Natural killer cell treated with Interleukin-12 subunit alpha and Interleukin-12 subunit beta and Interleukin-15 and Interleukin-18, amount 100 ng/mL, for 72 hours (primary cell): ENCODE measurements at regions not wholly inside any gene's neighbourhood (a gene's known extent, or its start where the extent isn't known, plus 50 kb on each side); places are given as distances from the start of the nearest gene placed in this dataset.
A peak's percentile ranks its signal among the peaks of the same experiment; 100 is the strongest.
"Not testable (repeated sequence)": the region's sequence is repeated elsewhere in the genome, so short reads cannot be mapped to it uniquely, and the experiment has no call there.

Experiments used
- ATAC-seq, 2 donors: fragments of 150-1000 bp; cut with Tn5 transposase in 1 of 2; sonication (Bioruptor Pico), chemical (Tn5 transposase) in 1 of 2; 2 replicates each; pipeline ENCODE4 v1.10.0; 2021
- DNase-seq: peaks from one replicate; pipeline ENCODE4 v3.0.0; 2022; ENCODE audit warnings: low spot score
- H3K27ac Mint-ChIP-seq, 2 donors: 1 replicate in 1 of 2; 2 replicates in 1 of 2; pipeline ENCODE4 v1.8.0; 2022; ENCODE audit warnings: mixed read lengths in 2 of 2, mild to moderate bottlenecking in 1 of 2, moderate library complexity in 1 of 2
- H3K27me3 Mint-ChIP-seq, 2 donors: 1 replicate in 1 of 2; 2 replicates in 1 of 2; pipeline ENCODE4 v1.8.0; 2022; ENCODE audit warnings: mixed read lengths in 2 of 2
- H3K36me3 Mint-ChIP-seq: one replicate; pipeline ENCODE4 v1.8.0; 2022; ENCODE audit warnings: mixed read lengths
- H3K4me1 Mint-ChIP-seq, 2 donors: 1 replicate in 1 of 2; 2 replicates in 1 of 2; pipeline ENCODE4 v1.8.0; 2022; ENCODE audit warnings: low read depth in 2 of 2, mixed read lengths in 2 of 2, mild to moderate bottlenecking in 1 of 2
- H3K4me3 Mint-ChIP-seq: one replicate; pipeline ENCODE4 v1.8.0; 2022; ENCODE audit warnings: mixed read lengths
- H3K9me3 Mint-ChIP-seq: 2 replicates; pipeline ENCODE4 v1.8.0; 2022; ENCODE audit warnings: mixed read lengths

GRCh38 chr5:167918813-167919483 lies 372.5 kb upstream of the WWC1 start:
- no peak overlapping the region for H3K27ac Mint-ChIP-seq
- no peaks in the 10 kb centered on the region for H3K36me3 Mint-ChIP-seq
- ATAC-seq, result no peak
- no peak overlapping the region for H3K4me3 Mint-ChIP-seq
- H3K4me1 Mint-ChIP-seq, result no peaks in the 10 kb centered on the region
- no peak for DNase-seq
- peaks cover 7% of the 10 kb centered on the region for H3K9me3 Mint-ChIP-seq
- H3K27me3 Mint-ChIP-seq, result peaks cover 0 to 5% of the 10 kb centered on the region in 2 donors

DNA sequence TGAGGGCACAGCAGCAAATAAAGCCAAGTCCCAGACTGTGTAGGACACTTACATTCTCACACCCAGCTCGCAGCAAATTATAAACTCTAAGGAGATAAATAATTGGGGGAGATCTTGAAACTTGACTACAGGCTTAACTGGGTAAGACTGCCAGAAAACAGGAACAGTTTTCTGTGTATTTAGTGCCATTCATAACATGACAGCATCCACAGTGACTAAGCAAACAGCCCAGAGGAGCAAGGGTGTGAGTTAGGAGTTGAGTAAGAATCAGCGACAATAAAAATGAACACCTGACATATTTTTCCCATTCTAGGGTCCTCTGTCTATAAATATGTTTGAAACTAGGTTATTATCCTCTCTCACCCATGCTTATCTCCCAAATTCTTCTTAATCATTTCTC lies 370.9 kb upstream of the WWC1 start:
- Mint-ChIP-seq H3K4me3 (no peak overlapping the region), H3K9me3 (peaks cover 8% of the 10 kb centered on the region), H3K27me3 (peaks cover 0 to 3% of the 10 kb centered on the region in 2 donors), H3K27ac (no peak overlapping the region), H3K36me3 (no peaks in the 10 kb centered on the region), H3K4me1 (no peaks in the 10 kb centered on the region)
- ATAC-seq (no peak), DNase-seq (no peak)

DNA sequence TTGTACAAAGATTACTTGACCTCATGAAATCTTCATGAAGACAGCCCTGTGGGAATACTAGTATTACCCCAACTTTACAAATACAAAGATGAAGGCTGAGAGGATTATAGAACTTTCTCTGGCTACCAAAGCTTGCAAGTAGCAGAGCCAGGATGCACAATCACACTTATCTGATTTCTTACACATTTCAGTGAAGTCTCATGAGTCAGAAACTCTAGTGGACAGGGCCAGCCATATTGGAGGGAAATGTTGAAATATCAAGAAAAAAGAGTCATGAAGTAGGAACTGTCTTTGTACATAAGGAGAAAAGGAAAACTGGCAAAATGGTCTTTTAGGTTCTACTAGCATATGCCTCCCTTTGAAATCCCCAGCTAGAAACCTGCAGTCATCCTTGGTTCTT lies 369.6 kb upstream of the WWC1 start:
- peaks cover 10% of the 10 kb centered on the region for H3K9me3 Mint-ChIP-seq
- DNase-seq (no peak), ATAC-seq (no peak)
- no peaks in the 10 kb centered on the region for H3K4me1 Mint-ChIP-seq
- no peak overlapping the region for H3K4me3 Mint-ChIP-seq
- H3K27me3 Mint-ChIP-seq, result peaks cover 0 to 3% of the 10 kb centered on the region in 2 donors
- no peak overlapping the region for H3K27ac Mint-ChIP-seq
- no peaks in the 10 kb centered on the region for H3K36me3 Mint-ChIP-seq

GRCh38 chr5:167923396-167923795 lies 368.0 kb upstream of the WWC1 start:
- H3K4me3 Mint-ChIP-seq, result no peak overlapping the region
- H3K4me1 Mint-ChIP-seq, result no peaks in the 10 kb centered on the region
- H3K27ac Mint-ChIP-seq, result no peak overlapping the region
- H3K36me3 Mint-ChIP-seq, result no peaks in the 10 kb centered on the region
- ATAC-seq (no peak), DNase-seq (no peak)
- peaks cover 0 to 3% of the 10 kb centered on the region in 2 donors for H3K27me3 Mint-ChIP-seq
- H3K9me3 Mint-ChIP-seq, result peaks cover 10% of the 10 kb centered on the region

DNA sequence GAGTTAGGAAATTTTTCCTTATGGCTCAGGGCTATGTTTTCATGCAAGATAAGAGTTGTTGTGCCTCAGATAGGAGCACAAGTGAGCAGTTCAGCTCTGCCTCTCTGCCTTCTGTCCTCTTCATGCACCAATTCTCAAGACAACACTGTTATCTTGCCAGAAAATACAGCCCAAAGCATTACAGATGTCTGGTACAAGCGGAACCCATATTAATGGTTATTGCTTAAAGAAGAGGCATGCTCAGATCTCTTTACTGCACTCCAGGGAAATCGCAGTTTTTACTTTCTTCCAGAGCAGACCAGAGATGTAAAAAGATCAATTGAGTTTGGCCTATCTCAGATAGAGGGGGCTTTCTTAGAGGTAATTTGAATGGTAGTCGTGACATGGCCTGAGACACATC lies 361.6 kb upstream of the WWC1 start:
- H3K27ac Mint-ChIP-seq, result no peak overlapping the region
- no peak overlapping the region for H3K4me3 Mint-ChIP-seq
- DNase-seq (no peak), ATAC-seq (no peak)
- no peaks in the 10 kb centered on the region for H3K27me3 Mint-ChIP-seq
- H3K36me3 Mint-ChIP-seq, result no peaks in the 10 kb centered on the region
- H3K4me1 Mint-ChIP-seq, result no peaks in the 10 kb centered on the region
- peaks cover 4% of the 10 kb centered on the region for H3K9me3 Mint-ChIP-seq

GRCh38 chr5:167934551-167934971 lies 356.9 kb upstream of the WWC1 start:
- no peak for DNase-seq
- peak in 1 of 2 donors; percentile 55 for ATAC-seq
- H3K4me1 Mint-ChIP-seq, result peaks cover 0 to 4% of the 10 kb centered on the region in 2 donors
- no peak overlapping the region for H3K27ac Mint-ChIP-seq
- no peaks in the 10 kb centered on the region for H3K9me3 Mint-ChIP-seq
- H3K4me3 Mint-ChIP-seq, result no peak overlapping the region
- H3K36me3 Mint-ChIP-seq, result no peaks in the 10 kb centered on the region
- H3K27me3 Mint-ChIP-seq, result peaks cover 0 to 10% of the 10 kb centered on the region in 2 donors

DNA sequence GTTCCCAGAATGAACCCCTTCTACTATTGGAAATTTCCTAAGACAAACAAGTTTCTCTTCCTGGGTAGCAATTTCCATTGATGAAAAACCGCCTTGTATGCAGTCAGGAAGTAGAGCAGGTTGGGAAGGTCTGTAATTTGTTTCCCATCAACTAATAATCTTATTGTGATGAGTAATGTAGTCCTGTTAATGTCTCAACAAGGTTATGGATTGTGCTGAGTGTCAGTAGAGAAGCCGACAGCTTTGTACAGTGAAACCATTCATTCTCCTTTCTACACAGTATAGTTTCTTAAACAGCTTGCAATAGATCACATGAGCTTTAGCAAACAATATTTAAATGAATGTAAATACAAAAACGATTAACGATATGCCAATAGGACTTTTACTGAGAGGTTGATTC lies 355.4 kb upstream of the WWC1 start:
- Mint-ChIP-seq H3K4me1 (peaks cover 0 to 4% of the 10 kb centered on the region in 2 donors), H3K4me3 (no peak overlapping the region), H3K27ac (no peak overlapping the region), H3K9me3 (no peaks in the 10 kb centered on the region), H3K27me3 (peaks cover 0 to 10% of the 10 kb centered on the region in 2 donors), H3K36me3 (no peaks in the 10 kb centered on the region)
- no peak for DNase-seq
- ATAC-seq, result no peak

GRCh38 chr5:167936944-167937634 lies 354.4 kb upstream of the WWC1 start:
- no peaks in the 10 kb centered on the region for H3K36me3 Mint-ChIP-seq
- no peaks in the 10 kb centered on the region for H3K9me3 Mint-ChIP-seq
- H3K27ac Mint-ChIP-seq, result no peak overlapping the region
- peaks cover 0 to 4% of the 10 kb centered on the region in 2 donors for H3K4me1 Mint-ChIP-seq
- DNase-seq (no peak), ATAC-seq (no peak)
- peaks cover 0 to 10% of the 10 kb centered on the region in 2 donors for H3K27me3 Mint-ChIP-seq
- no peak overlapping the region for H3K4me3 Mint-ChIP-seq

- H3K27me3 Mint-ChIP-seq, result peaks cover 0 to 10% of the 10 kb centered on the region in 2 donors
- DNase-seq, result no peak
- no peak overlapping the region for H3K4me3 Mint-ChIP-seq
- no peak overlapping the region for H3K27ac Mint-ChIP-seq
- peaks cover 0 to 4% of the 10 kb centered on the region in 2 donors for H3K4me1 Mint-ChIP-seq
- H3K36me3 Mint-ChIP-seq, result no peaks in the 10 kb centered on the region
- no peak for ATAC-seq
- H3K9me3 Mint-ChIP-seq, result no peaks in the 10 kb centered on the region
Observed at GRCh38 chr5:167937635-167937998, 353.8 kb upstream of the WWC1 start.

GRCh38 chr5:167939686-167940085 lies 351.8 kb upstream of the WWC1 start:
- Mint-ChIP-seq H3K4me3 (no peak overlapping the region), H3K27ac (no peak overlapping the region), H3K9me3 (no peaks in the 10 kb centered on the region), H3K4me1 (peaks cover 0 to 4% of the 10 kb centered on the region in 2 donors), H3K36me3 (no peaks in the 10 kb centered on the region), H3K27me3 (peaks cover 0 to 10% of the 10 kb centered on the region in 2 donors)
- no peak for ATAC-seq
- DNase-seq, result no peak

DNA sequence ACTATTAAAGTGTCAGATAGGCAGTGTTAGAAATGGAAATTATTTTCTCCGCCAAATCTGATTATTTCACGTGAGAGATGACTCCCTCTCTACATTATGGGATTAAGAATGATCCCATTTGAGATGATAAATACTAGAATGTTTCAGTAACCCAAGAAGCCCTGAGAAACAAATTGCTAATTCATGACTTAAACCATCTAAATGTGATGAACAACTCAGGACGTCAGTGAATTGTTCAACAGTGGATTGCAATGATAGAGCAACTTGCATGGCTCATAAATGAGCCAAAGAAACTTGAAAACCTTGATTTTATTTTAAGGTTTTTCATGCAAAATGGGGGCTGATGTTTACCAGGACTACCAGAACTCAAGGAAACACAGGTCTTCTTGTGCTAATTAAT lies 350.5 kb upstream of the WWC1 start:
- DNase-seq, result no peak
- H3K4me1 Mint-ChIP-seq, result peaks cover 0 to 4% of the 10 kb centered on the region in 2 donors
- H3K36me3 Mint-ChIP-seq, result no peaks in the 10 kb centered on the region
- H3K27me3 Mint-ChIP-seq, result peaks cover 0 to 10% of the 10 kb centered on the region in 2 donors
- no peaks in the 10 kb centered on the region for H3K9me3 Mint-ChIP-seq
- no peak overlapping the region for H3K27ac Mint-ChIP-seq
- no peak overlapping the region for H3K4me3 Mint-ChIP-seq
- ATAC-seq, result no peak

DNA sequence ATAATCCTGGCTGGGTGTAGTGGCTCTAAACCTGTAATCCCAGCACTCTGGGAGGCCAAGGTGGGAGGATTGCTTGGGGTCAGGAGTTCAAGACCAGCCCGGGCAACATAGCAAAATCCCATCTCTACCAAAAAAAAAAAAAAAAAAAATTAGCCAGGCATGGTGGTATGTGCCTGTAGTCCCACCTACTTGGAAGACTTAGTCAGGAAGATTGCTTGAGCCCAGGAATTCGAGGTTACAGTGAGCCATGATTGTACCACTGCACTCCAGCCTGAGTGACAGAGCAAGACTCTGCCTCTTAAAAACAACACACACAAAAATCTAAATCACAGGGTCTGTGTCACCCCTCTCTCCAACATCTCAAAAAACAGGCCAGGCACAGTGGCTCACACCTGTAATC lies 349.9 kb upstream of the WWC1 start:
- not testable (repeated sequence) for DNase-seq, H3K27me3 Mint-ChIP-seq, ATAC-seq, H3K4me3 Mint-ChIP-seq, H3K27ac Mint-ChIP-seq, H3K4me1 Mint-ChIP-seq, H3K9me3 Mint-ChIP-seq, H3K36me3 Mint-ChIP-seq

- ATAC-seq (no peak), DNase-seq (no peak)
- no peaks in the 10 kb centered on the region for H3K36me3 Mint-ChIP-seq
- no peaks in the 10 kb centered on the region for H3K4me1 Mint-ChIP-seq
- H3K4me3 Mint-ChIP-seq, result no peak overlapping the region
- peaks cover 0 to 1% of the 10 kb centered on the region in 2 donors for H3K27me3 Mint-ChIP-seq
- H3K27ac Mint-ChIP-seq, result no peak overlapping the region
- H3K9me3 Mint-ChIP-seq, result no peaks in the 10 kb centered on the region
Observed at GRCh38 chr5:167943343-167943742, 348.1 kb upstream of the WWC1 start.

- ATAC-seq (no peak), DNase-seq (no peak)
- H3K36me3 Mint-ChIP-seq, result no peaks in the 10 kb centered on the region
- no peak overlapping the region for H3K4me3 Mint-ChIP-seq
- no peaks in the 10 kb centered on the region for H3K9me3 Mint-ChIP-seq
- no peaks in the 10 kb centered on the region for H3K27me3 Mint-ChIP-seq
- H3K4me1 Mint-ChIP-seq, result no peaks in the 10 kb centered on the region
- H3K27ac Mint-ChIP-seq, result no peak overlapping the region
Observed at GRCh38 chr5:167944121-167944852, 347.2 kb upstream of the WWC1 start.
